HepG2 (cell line): ENCODE measurements at regions not wholly inside any gene's neighbourhood (a gene's known extent, or its start where the extent isn't known, plus 50 kb on each side); places are given as distances from the start of the nearest gene placed in this dataset.
A peak's percentile ranks its signal among the peaks of the same experiment; 100 is the strongest.

ENCODE experiments used
- AGO2 ChIP-seq: fragments of 200-400 bp; formaldehyde crosslinking; optimal IDR thresholded peaks from 2 replicates; pipeline ENCODE3; 2017; ENCODE audit warnings: mild to moderate bottlenecking, low read depth, low read length, moderate library complexity
- BRD4 ChIP-seq: sonication (generic); formaldehyde crosslinking; IDR thresholded peaks from 2 replicates; pipeline ENCODE4 v1.4.0; 2020; ENCODE audit warnings: missing genetic modification reagents
- FIP1L1 ChIP-seq: fragments of 200-400 bp; formaldehyde crosslinking; IDR thresholded peaks from 2 replicates; pipeline ENCODE4 v1.6.1; 2018; ENCODE audit warnings: low read depth, mild to moderate bottlenecking, low read length, moderate library complexity, borderline replicate concordance; ENCODE audit not compliant: insufficient read depth
- JUNB ChIP-seq: sonication (generic); formaldehyde crosslinking; IDR thresholded peaks from 2 replicates; pipeline ENCODE4 v1.8.0; 2022; ENCODE audit warnings: missing genetic modification reagents, mild to moderate bottlenecking, borderline replicate concordance
- KDM2A ChIP-seq: sonication (generic); formaldehyde crosslinking; IDR thresholded peaks from 2 replicates; pipeline ENCODE4 v1.4.0; 2020; ENCODE audit warnings: low read depth, missing genetic modification reagents, borderline replicate concordance
- KLF13 ChIP-seq: sonication (generic); formaldehyde crosslinking; IDR thresholded peaks from 2 replicates; pipeline ENCODE4 v1.4.0; 2020; ENCODE audit warnings: mild to moderate bottlenecking, missing genetic modification reagents
- SKIL ChIP-seq: sonication (generic); formaldehyde crosslinking; IDR thresholded peaks from 2 replicates; pipeline ENCODE4 v1.8.0; 2022; ENCODE audit warnings: missing genetic modification reagents, mild to moderate bottlenecking, moderate library complexity, borderline replicate concordance
- SNAPC2 ChIP-seq: sonication (generic); formaldehyde crosslinking; IDR thresholded peaks from 2 replicates; pipeline ENCODE4 v1.8.1; 2022; ENCODE audit warnings: mild to moderate bottlenecking, missing genetic modification reagents
- TAF1 ChIP-seq: sonication (generic); formaldehyde crosslinking; IDR thresholded peaks from 2 replicates; pipeline ENCODE4 v1.4.0; 2020; ENCODE audit warnings: missing genetic modification reagents
- ZNF337 ChIP-seq: sonication (generic); formaldehyde crosslinking; IDR thresholded peaks from 2 replicates; pipeline ENCODE4 v1.5.1; 2020; ENCODE audit warnings: missing genetic modification reagents, low read depth, mild to moderate bottlenecking, borderline replicate concordance
- ZNF652 ChIP-seq: IDR thresholded peaks from 2 replicates; pipeline ENCODE4 v1.6.1; 2016; ENCODE audit warnings: low read depth, borderline replicate concordance
- ZNF747 ChIP-seq: sonication (generic); formaldehyde crosslinking; IDR thresholded peaks from 2 replicates; pipeline ENCODE4 v1.8.1; 2023; ENCODE audit warnings: missing genetic modification reagents, mild to moderate bottlenecking, borderline replicate concordance
- ZNF781 ChIP-seq: sonication (generic); formaldehyde crosslinking; IDR thresholded peaks from 2 replicates; pipeline ENCODE4 v1.5.1; 2020; ENCODE audit warnings: borderline replicate concordance, mild to moderate bottlenecking, missing genetic modification reagents; ENCODE audit errors: not compliant biosample characterization
- TF ChIP-seq, protein P1 (sequence below): IDR thresholded peaks from 2 replicates; pipeline ENCODE4 v1.6.1; 2016; ENCODE audit warnings: missing compliant biosample characterization, missing genetic modification reagents, borderline replicate concordance
- TF ChIP-seq, protein P2 (sequence below): sonication (generic); formaldehyde crosslinking; conservative IDR thresholded peaks from 2 replicates; pipeline ENCODE4 v1.4.0; 2020; ENCODE audit warnings: missing genetic modification reagents
- TF ChIP-seq, protein P3 (sequence below): sonication (generic); formaldehyde crosslinking; IDR thresholded peaks from 2 replicates; pipeline ENCODE4 v1.4.0; 2020; ENCODE audit warnings: mild to moderate bottlenecking, low read depth, missing genetic modification reagents
- TF ChIP-seq, protein P4 (sequence below): sonication (generic); formaldehyde crosslinking; IDR thresholded peaks from 2 replicates; pipeline ENCODE4 v1.4.0; 2020; ENCODE audit warnings: missing genetic modification reagents

DNA sequence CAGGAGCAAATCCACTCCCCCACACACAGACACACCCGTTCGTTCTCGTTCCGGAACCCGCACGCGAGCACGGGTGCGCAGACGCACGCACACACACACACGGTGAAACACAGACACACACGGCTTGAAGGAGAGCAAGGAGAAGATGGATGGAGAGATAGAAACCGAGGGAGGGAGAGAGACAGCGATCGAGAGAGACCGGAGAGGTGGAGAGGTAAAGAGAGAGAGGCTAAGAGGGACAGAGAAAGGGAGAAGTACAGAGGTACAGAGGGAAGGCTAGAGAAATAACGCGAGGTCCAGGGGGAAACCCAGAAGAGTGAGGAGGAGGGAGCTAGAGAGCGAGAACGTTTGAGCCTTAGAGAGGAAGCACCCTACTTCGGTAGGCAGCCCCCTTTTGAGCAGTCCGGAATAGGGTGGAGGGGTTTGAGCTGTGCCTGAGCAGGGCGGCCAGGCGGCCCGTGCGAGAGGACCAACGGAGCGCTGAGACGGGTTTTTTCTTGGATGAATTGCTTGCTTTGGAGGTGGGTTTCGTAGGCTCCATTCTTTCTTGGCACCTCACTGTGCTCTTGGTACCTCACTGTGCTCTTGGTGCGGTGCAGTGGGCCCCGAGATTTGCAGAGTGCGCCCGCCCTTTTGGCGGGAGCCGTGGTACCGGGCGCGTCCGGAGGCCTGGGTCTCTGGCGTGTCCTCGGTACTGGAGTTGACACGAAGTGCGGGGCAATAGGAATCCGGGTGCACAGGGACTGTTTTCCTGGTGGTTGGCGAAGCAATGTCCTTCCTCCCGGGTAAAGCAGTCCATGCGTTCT is 88.4 kb upstream of the RHOU start (continued):
- TF ChIP-seq, protein P1, sequence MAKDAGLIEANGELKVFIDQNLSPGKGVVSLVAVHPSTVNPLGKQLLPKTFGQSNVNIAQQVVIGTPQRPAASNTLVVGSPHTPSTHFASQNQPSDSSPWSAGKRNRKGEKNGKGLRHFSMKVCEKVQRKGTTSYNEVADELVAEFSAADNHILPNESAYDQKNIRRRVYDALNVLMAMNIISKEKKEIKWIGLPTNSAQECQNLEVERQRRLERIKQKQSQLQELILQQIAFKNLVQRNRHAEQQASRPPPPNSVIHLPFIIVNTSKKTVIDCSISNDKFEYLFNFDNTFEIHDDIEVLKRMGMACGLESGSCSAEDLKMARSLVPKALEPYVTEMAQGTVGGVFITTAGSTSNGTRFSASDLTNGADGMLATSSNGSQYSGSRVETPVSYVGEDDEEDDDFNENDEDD (CRISPR knock-in tag) = 0 out of 2 replicates have a peak, but pooled peaks have one; percentile 3
- TF ChIP-seq ZNF337 (CRISPR knock-in tag) (peak; percentile 28; the same call in 1 of the 2 replicates), SNAPC2 (CRISPR knock-in tag) (no peak; the same call in 1 of the 2 replicates), BRD4 (CRISPR knock-in tag) (no peak), KDM2A (CRISPR knock-in tag) (peak; percentile 24), ZNF747 (CRISPR knock-in tag) (0 out of 2 replicates have a peak, but pooled peaks have one; percentile 40), AGO2 (peak; percentile 33), TAF1 (CRISPR knock-in tag) (peak; percentile 1; the same call in 1 of the 2 replicates), ZNF781 (CRISPR knock-in tag) (no peak), JUNB (CRISPR knock-in tag) (peak; percentile 48; the same call in 1 of the 2 replicates), KLF13 (no peak), FIP1L1 (no peak), ZNF652 (no peak), SKIL (CRISPR knock-in tag) (0 out of 2 replicates have a peak, but pooled peaks have one; percentile 38)
- TF ChIP-seq, protein P2, sequence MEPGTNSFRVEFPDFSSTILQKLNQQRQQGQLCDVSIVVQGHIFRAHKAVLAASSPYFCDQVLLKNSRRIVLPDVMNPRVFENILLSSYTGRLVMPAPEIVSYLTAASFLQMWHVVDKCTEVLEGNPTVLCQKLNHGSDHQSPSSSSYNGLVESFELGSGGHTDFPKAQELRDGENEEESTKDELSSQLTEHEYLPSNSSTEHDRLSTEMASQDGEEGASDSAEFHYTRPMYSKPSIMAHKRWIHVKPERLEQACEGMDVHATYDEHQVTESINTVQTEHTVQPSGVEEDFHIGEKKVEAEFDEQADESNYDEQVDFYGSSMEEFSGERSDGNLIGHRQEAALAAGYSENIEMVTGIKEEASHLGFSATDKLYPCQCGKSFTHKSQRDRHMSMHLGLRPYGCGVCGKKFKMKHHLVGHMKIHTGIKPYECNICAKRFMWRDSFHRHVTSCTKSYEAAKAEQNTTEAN = 0 out of 2 replicates have a peak, but pooled peaks have one; percentile 4
- TF ChIP-seq, protein P3, sequence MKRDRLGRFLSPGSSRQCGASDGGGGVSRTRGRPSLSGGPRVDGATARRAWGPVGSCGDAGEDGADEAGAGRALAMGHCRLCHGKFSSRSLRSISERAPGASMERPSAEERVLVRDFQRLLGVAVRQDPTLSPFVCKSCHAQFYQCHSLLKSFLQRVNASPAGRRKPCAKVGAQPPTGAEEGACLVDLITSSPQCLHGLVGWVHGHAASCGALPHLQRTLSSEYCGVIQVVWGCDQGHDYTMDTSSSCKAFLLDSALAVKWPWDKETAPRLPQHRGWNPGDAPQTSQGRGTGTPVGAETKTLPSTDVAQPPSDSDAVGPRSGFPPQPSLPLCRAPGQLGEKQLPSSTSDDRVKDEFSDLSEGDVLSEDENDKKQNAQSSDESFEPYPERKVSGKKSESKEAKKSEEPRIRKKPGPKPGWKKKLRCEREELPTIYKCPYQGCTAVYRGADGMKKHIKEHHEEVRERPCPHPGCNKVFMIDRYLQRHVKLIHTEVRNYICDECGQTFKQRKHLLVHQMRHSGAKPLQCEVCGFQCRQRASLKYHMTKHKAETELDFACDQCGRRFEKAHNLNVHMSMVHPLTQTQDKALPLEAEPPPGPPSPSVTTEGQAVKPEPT = 0 out of 2 replicates have a peak, but pooled peaks have one; percentile 31
- TF ChIP-seq, protein P4, sequence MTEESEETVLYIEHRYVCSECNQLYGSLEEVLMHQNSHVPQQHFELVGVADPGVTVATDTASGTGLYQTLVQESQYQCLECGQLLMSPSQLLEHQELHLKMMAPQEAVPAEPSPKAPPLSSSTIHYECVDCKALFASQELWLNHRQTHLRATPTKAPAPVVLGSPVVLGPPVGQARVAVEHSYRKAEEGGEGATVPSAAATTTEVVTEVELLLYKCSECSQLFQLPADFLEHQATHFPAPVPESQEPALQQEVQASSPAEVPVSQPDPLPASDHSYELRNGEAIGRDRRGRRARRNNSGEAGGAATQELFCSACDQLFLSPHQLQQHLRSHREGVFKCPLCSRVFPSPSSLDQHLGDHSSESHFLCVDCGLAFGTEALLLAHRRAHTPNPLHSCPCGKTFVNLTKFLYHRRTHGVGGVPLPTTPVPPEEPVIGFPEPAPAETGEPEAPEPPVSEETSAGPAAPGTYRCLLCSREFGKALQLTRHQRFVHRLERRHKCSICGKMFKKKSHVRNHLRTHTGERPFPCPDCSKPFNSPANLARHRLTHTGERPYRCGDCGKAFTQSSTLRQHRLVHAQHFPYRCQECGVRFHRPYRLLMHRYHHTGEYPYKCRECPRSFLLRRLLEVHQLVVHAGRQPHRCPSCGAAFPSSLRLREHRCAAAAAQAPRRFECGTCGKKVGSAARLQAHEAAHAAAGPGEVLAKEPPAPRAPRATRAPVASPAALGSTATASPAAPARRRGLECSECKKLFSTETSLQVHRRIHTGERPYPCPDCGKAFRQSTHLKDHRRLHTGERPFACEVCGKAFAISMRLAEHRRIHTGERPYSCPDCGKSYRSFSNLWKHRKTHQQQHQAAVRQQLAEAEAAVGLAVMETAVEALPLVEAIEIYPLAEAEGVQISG = 0 out of 2 replicates have a peak, but pooled peaks have one; percentile 10
